ENCODE measurements at regions not wholly inside any gene's neighbourhood (a gene's known extent, or its start where the extent isn't known, plus 50 kb on each side); places are given as distances from the start of the nearest gene placed in this dataset.

- DNase-seq (ENCODE audit: low read depth, low spot score) (no peak), ATAC-seq (no peak)
- in situ Hi-C loops (cut with HindIII; ENCODE audit: low pct_unique_long_range_greater_than_20kb, low sequenced_read_pairs) (no loop called here), intact Hi-C loops (cut with micrococcal nuclease; ENCODE audit: unreplicated experiment) (loop anchor here (5.0 kb wide), 1 partner anchor 179 kb away; no protein-coding TSS in a partner anchor)
- CTCF ChIA-PET = no interaction called here
- no peaks in the 10 kb centered on the region for H3K27me3 ChIP-seq (ENCODE audit: control insufficient read depth, insufficient read depth, low read length)
- no peaks in the 10 kb centered on the region for H3K9me3 ChIP-seq (ENCODE audit: control insufficient read depth, insufficient read depth, low read depth, low read length)
- no peak overlapping the region for H3K4me3 ChIP-seq (ENCODE audit: low read depth in 2 of 2, low read length in 2 of 2)
- no peak for TF ChIP-seq CTCF (IDR thresholded peaks at IDR 0.05)
- no peak for TF ChIP-seq SIN3A (IDR thresholded peaks at IDR 0.05; ENCODE audit: borderline replicate concordance, insufficient read depth, low read depth, low read length)
- no peak for TF ChIP-seq REST (IDR thresholded peaks at IDR 0.05; ENCODE audit: insufficient read depth in 1 of 2, low read depth in 2 of 2, low read length in 1 of 2)
- TF ChIP-seq TCF7L2 (IDR thresholded peaks at IDR 0.05; ENCODE audit: low read depth, low read length) = no peak
- TF ChIP-seq POLR2AphosphoS5 (IDR thresholded peaks at IDR 0.05; ENCODE audit: low read depth, low read length) = no peak
- BruUV-seq (replicated peaks) = no TSS peak
- no peak overlapping the region for H3K27ac ChIP-seq (ENCODE audit: low read length)
- H3K36me3 ChIP-seq (ENCODE audit: control insufficient read depth, insufficient read depth, low read length) = no peaks in the 10 kb centered on the region
- H3K4me1 ChIP-seq (ENCODE audit: control insufficient read depth, insufficient read depth, low read length) = no peaks in the 10 kb centered on the region
- POLR2A ChIA-PET = no interaction called here
Measured at GRCh38 chr13:53463106-53463505, 434.5 kb downstream of the OLFM4 start.

- H3K9me3 ChIP-seq (ENCODE audit: control insufficient read depth, insufficient read depth, low read depth, low read length) = no peaks in the 10 kb centered on the region
- ChIA-PET CTCF (no interaction called here), POLR2A (no interaction called here)
- no peak for TF ChIP-seq CTCF (IDR thresholded peaks at IDR 0.05)
- H3K4me3 ChIP-seq (ENCODE audit: low read depth in 2 of 2, low read length in 2 of 2) = no peak overlapping the region
- H3K4me1 ChIP-seq (ENCODE audit: control insufficient read depth, insufficient read depth, low read length) = no peaks in the 10 kb centered on the region
- H3K27ac ChIP-seq (ENCODE audit: low read length) = no peak overlapping the region
- H3K36me3 ChIP-seq (ENCODE audit: control insufficient read depth, insufficient read depth, low read length) = no peaks in the 10 kb centered on the region
- no peaks in the 10 kb centered on the region for H3K27me3 ChIP-seq (ENCODE audit: control insufficient read depth, insufficient read depth, low read length)
- intact Hi-C loops (cut with micrococcal nuclease; ENCODE audit: unreplicated experiment) (no loop called here), in situ Hi-C loops (cut with HindIII; ENCODE audit: low pct_unique_long_range_greater_than_20kb, low sequenced_read_pairs) (no loop called here)
- no peak for ATAC-seq
- BruUV-seq (replicated peaks) = no TSS peak
- DNase-seq (ENCODE audit: low read depth, low spot score) = no peak
Measured at GRCh38 chr13:53466576-53466975, 438.0 kb downstream of the OLFM4 start.

- ATAC-seq (no peak), DNase-seq (ENCODE audit: low read depth, low spot score) (no peak)
- Histone ChIP-seq H3K36me3 (ENCODE audit: control insufficient read depth, insufficient read depth, low read length) (no peaks in the 10 kb centered on the region), H3K4me1 (ENCODE audit: control insufficient read depth, insufficient read depth, low read length) (no peaks in the 10 kb centered on the region), H3K9me3 (ENCODE audit: control insufficient read depth, insufficient read depth, low read depth, low read length) (no peaks in the 10 kb centered on the region), H3K27me3 (ENCODE audit: control insufficient read depth, insufficient read depth, low read length) (no peaks in the 10 kb centered on the region), H3K4me3 (ENCODE audit: low read depth in 2 of 2, low read length in 2 of 2) (no peak overlapping the region), H3K27ac (ENCODE audit: low read length) (no peak overlapping the region)
- TF ChIP-seq REST (IDR thresholded peaks at IDR 0.05; ENCODE audit: insufficient read depth in 1 of 2, low read depth in 2 of 2, low read length in 1 of 2) (no peak), SIN3A (IDR thresholded peaks at IDR 0.05; ENCODE audit: borderline replicate concordance, insufficient read depth, low read depth, low read length) (no peak)
- BruUV-seq (replicated peaks) = no TSS peak
- CTCF ChIA-PET = no interaction called here
- intact Hi-C loops (cut with micrococcal nuclease; ENCODE audit: unreplicated experiment) (no loop called here), in situ Hi-C loops (cut with HindIII; ENCODE audit: low pct_unique_long_range_greater_than_20kb, low sequenced_read_pairs) (no loop called here)
- POLR2A ChIA-PET = no interaction called here
Measured at GRCh38 chr13:53473397-53473796, 444.8 kb downstream of the OLFM4 start.

All from Panc1 (cell line).